GM12865 (cell line): ENCODE measurements at regions not wholly inside any gene's neighbourhood (a gene's known extent, or its start where the extent isn't known, plus 50 kb on each side); places are given as distances from the start of the nearest gene placed in this dataset.

ENCODE experiments used
- DNase-seq: peaks from one replicate; pipeline ENCODE4 v3.0.0; 2010; ENCODE audit warnings: low read depth
- H3K4me3 ChIP-seq: 2 replicates; pipeline ENCODE4 v1.5.1; 2011; ENCODE audit warnings: mild to moderate bottlenecking, low read depth, low read length, control low read depth
- CTCF ChIP-seq: IDR thresholded peaks from 2 replicates; pipeline ENCODE4 v1.5.1; 2011; ENCODE audit warnings: low read length, control low read depth, low read depth, inconsistent platforms; ENCODE audit not compliant: insufficient read depth; ENCODE audit errors: missing control alignments

GRCh38 chr5:111901296-111901695 is 144.3 kb upstream of the NREP start:
- H3K4me3 ChIP-seq, result no peak overlapping the region
- no peak for TF ChIP-seq CTCF
- DNase-seq, result peak; percentile 8

GRCh38 chr5:111892949-111893348 is 136.0 kb upstream of the NREP start:
- no peak for DNase-seq
- TF ChIP-seq CTCF, result no peak

DNA sequence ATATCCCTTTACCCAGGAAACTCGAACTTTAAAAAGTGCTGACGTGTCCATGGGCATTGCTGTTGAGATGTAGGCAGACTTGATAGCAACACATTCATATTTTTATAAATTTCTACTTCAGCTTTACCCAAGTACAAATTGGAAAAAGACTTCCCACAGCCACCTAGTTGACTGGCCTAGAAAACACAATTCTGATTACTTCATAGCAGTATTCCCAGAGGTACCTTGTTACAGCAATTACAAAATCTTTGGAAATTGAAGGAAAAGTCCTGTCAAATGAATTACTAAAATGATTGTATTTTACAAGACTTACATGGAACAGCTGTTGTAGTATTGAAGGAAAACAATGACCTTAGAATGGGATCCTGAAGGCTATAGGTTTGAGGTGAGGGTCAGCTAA is 130.7 kb upstream of the NREP start:
- DNase-seq, result no peak
- TF ChIP-seq CTCF, result no peak
- H3K4me3 ChIP-seq, result no peak overlapping the region

More at GRCh38 chr5:111892949-111893348, 136.0 kb upstream of the NREP start:
- no peak overlapping the region for H3K4me3 ChIP-seq

DNA sequence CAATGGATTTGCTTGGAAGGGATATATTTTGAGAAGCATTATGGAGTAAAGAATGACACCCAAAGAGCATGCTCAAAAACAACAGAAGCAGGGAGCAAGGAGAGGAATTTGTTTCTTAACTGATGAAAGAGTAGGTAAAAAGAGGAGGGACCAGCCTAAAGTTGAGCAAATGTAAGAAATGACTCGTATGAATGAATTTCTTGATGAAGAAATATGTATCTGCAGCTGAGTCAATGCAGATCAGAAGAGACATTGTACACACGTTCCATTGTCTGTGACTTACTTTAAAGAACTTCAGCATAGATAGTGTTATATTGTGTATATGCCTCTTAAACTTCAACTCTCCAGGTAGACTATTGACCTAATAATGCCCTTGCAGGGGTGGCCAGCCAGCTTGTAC is 112.7 kb upstream of the NREP start:
- no peak overlapping the region for H3K4me3 ChIP-seq
- no peak for TF ChIP-seq CTCF
- no peak for DNase-seq

DNA sequence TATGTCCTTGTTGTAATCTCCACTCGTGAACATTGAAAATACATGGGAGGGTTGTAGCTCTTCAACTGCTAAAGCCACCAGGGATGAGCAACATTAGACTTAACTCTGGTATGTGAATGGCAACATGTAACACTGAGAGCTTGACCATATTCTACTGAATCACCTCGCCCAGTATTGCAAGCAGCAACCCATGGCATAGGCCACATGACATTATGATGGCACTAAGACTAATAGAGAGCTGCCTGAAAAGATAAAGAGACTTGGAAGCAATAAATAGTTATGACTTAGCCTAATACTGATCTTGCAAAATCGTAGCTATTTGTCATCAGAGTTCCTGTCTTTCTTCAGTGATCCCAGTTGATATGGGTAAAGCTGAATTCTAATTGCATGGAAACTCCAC is 108.4 kb upstream of the NREP start:
- TF ChIP-seq CTCF, result no peak
- DNase-seq, result no peak

DNA sequence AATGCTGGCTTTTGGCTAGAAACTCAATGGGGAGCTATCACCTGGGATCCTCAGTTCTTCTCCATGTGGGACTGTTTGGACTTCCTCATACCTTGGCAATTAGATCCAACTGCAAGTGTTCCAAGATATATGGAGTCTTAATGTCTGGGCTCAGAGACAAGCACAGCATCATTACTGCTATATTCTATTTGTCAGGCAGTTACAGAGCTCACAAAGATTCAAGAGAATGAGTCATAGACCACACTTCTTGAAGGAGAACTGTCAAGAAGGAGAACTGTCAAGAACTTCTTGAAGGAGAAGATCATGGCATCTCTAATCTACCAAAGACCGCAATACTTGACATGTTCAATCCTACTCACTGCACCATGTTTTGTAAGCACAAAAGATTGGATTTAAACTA is 106.8 kb upstream of the NREP start:
- DNase-seq, result no peak
- no peak overlapping the region for H3K4me3 ChIP-seq
- TF ChIP-seq CTCF, result no peak

More for the DNA sequence above, 108.4 kb upstream of the NREP start:
- no peak overlapping the region for H3K4me3 ChIP-seq

DNA sequence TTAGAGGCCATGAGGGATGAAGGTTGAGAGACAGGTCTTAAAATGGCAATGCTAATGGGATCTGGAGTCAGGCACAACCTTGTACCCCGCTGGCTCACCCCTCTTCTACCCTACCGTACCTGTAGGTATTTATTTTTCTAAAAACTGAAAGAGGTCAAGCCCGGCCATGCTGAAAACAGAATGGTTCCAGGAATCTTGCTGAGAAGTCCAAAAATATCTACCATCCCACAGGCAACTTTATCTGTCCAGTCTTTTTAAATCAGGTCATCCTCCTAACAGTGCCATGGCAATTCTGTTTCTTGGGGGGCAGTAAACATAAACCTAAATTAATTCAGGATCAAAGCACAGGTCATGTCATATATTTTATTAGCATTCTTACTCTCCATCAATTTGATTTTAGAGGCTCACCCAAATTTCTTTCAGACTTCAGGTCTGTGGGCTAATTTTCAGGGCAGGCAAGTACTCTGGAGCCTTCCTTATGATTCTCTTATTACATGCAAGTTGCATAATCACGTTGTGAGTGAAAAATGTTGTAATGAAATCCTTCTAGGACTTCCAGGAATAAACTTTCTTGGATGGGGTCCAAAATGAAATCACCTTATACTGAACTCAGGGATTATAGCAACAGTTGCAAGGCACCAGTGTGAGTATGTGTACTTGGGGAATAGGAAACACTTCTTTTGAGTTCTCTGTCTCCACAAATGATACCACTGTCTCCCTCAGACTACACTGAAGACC is 102.7 kb upstream of the NREP start:
- no peak for DNase-seq
- no peak overlapping the region for H3K4me3 ChIP-seq
- no peak for TF ChIP-seq CTCF
